Brain pericyte (primary cell): ENCODE measurements at regions not wholly inside any gene's neighbourhood (a gene's known extent, or its start where the extent isn't known, plus 50 kb on each side); places are given as distances from the start of the nearest gene placed in this dataset.
"Not testable (repeated sequence)": the region's sequence is repeated elsewhere in the genome, so short reads cannot be mapped to it uniquely, and the experiment has no call there.

Experiments used
- DNase-seq: peaks from one replicate; pipeline ENCODE4 v3.0.0-alpha.2; 2012; ENCODE audit warnings: low read depth, low spot score

DNA sequence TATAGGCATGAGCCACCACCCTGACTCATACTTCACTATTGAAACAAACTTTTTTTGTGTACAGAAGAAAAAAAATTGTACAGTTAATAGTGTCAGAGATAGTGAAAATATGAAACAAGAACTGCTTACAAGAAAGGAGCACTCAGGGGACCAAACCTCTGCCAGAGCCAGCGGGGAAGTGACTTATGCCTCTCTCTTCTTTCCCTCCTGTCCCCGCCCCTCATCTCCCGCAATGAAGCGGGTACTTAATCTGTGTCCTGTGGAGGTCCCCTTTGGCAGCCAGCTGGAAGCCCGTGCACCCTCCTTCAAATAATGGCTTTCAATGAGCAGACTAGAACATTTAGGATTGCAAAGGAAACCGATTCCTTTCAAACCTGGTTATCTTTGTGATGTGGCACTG is 51.5 kb downstream of the PPIAL4A start:
- not testable (repeated sequence) for DNase-seq

DNA sequence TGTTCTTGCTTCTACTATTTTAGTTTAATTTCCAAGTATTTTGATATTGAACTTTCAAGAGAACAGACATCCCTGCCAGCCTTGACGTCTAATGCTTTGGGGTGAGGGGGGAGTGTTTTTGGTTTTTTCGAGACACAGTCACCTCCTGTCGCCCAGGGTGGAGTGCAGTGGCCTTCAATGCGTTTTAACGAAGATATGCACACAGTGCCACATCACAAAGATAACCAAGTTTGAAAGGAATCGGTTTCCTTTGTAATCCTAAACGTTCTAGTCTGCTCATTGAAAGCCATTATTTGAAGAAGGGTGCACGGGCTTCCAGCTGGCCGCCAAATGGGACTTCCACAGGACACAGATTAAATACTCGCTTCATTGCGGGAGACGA is 52.3 kb downstream of the PPIAL4A start:
- not testable (repeated sequence) for DNase-seq

DNA sequence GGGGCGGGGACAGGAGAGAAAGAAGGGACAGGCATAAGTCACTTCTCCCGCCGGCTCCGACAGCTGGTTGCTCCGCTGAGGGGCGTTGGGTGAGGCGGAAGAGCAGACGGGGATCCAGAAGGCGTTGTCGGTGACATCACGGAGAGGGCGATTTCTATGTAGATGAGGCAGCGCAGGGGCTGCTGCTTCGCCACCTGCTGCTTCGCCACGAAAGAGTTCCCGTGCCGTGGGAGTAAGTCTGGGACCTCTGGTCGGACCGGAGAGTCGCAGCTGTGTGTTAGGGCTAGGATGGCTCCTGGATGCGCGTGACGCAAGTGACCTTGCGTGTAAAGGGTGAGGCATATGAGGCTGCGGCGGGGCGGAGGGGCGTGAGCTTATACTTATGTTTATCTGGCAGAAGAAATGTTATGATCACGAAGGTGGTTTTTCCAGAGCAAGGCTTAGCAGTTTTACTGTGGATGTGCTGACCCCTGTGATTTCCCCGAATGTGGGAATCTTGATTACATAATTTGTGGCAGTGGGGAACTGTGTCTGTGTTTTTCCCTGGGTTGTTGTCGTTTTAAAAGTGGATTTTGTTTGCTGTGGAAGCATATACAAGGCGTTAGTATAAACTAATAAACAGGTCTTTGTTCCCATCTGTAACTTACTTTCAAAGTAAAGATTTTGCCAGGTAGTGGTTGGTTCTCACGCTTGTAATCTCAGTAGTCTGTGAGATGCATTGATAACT is 52.8 kb downstream of the PPIAL4A start:
- peak; percentile 52 for DNase-seq

DNA sequence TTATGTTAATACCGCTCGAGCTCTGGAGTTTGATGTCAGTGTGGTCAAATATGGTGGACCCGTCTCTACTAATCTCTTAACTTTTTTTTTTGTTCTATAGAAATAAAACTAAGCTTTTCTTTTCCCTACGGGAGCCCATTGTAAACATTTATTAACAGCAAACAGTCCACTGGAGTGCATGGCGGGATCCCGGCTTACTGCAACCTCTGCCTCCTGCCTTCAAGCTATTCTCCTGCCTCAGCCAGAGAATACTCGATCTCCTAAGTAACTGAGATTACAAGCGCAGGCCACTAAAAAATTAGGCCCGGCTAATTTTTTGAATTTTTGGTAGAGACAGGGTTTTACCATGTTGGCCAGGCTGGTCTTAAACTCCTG is 53.4 kb downstream of the PPIAL4A start:
- not testable (repeated sequence) for DNase-seq

GRCh38 chr1:120944691-120945090 is 55.1 kb downstream of the PPIAL4A start:
- not testable (repeated sequence) for DNase-seq

GRCh38 chr1:120945122-120945521 is 55.6 kb downstream of the PPIAL4A start:
- not testable (repeated sequence) for DNase-seq

- DNase-seq = not testable (repeated sequence)
These were observed 57.5 kb downstream of the PPIAL4A start for GRCh38 chr1:120947114-120947513.

- not testable (repeated sequence) for DNase-seq
These were observed 60.2 kb downstream of the PPIAL4A start for GRCh38 chr1:120949724-120950123.

DNA sequence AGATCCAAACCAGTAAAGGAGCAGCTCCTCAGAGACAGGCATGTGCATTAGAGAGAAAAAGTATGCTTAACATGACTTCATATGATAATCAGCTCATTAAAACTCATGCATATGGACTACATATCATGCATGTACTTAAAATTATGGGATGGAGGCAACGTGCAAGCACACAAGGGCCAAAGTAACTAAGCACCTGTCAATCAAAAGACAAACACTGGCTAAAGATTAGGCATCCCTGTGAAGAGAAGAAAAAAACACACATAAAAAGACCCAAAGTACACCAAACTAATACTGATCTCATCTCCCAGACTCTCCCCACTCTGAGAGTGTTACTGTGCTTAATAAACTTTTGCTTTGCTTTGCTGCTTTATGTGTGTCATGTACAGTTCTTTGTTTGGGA is 61.1 kb downstream of the PPIAL4A start:
- DNase-seq = not testable (repeated sequence)

GRCh38 chr1:120951100-120951499 is 61.5 kb downstream of the PPIAL4A start:
- not testable (repeated sequence) for DNase-seq

- DNase-seq = not testable (repeated sequence)
These were observed 62.8 kb downstream of the PPIAL4A start for GRCh38 chr1:120952207-120952870.

GRCh38 chr1:120952871-120953265 is 63.3 kb downstream of the PPIAL4A start:
- DNase-seq = not testable (repeated sequence)

DNA sequence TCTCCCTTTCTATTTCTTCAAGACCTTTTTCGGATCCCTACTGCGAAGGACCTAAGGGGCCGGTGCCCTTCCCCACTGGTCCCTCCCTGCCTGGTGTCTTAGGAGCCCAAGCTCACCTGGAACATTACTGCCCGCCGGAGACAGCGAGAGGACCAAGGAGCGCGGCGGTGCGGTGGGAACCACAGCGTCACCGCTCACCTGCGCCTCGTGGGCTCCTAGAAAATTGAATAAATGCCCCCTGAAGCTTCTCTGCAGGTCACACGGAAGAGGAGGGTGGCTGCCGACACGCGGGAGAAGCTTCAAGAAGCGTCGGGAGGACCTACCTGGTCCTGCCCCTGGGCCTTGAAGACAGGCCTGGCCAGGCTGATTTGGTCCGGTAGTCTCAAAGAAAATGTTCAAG is 65.2 kb downstream of the PPIAL4A start:
- no peak for DNase-seq

DNA sequence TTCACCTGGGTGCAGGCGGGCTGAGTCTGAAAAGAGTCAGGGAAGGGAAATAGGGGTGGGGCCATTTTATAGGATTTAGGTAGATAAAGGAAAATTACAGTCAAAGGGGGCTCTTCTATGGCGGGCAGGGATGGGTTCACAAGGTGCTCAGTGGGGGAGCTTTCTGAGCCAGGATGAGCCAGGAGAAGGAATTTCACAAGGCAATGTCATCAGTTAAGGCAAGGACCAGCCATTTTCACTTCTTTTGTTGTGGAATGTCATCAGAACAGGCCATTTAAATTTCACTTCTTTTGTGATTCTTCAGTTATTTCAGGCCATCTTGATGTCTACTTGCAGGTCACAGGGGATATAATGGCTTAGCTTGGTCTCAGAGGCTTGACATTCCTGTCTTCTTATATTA is 66.4 kb downstream of the PPIAL4A start:
- DNase-seq = not testable (repeated sequence)

GRCh38 chr1:120966018-120966417 is 76.4 kb downstream of the PPIAL4A start:
- not testable (repeated sequence) for DNase-seq

DNA sequence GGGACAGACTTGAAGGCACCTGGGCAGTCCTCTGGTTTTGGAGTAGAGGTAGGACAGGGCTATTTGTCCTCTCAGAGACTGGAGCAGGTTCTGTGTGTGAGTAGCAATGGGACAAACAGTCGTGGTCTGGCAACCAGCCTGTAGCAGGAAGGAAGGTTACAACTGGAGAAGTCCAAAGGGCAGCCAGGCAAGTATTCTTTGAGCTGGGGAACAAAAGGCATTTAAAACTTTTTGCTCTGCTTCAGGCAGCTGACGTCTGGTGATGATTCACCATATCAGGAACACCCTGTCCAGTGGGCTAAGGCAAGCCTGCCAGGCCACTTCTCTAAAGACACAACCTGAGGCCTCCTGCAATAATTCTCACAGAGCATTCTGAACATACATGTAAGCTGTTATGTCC is 83.3 kb downstream of the PPIAL4A start:
- DNase-seq = not testable (repeated sequence)

DNA sequence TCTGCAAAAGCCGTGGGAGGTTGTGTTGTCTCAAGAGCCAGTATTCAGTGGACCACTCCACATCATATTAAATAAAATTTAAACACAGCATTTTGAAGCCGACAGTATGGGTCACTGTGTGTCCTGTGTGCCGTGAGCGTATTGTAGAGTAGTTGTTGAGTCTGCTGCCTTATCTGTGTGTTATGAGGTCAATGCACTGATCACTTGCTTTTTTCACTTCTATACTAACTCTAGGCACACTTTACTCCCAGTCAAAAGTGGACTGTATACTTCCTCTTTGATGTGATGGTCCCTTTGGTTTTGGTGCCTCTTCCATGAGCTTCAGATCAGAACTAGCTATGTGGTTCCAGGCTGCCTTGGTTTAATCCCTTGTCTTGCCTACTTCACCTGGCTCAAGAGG is 84.3 kb downstream of the PPIAL4A start:
- not testable (repeated sequence) for DNase-seq

DNA sequence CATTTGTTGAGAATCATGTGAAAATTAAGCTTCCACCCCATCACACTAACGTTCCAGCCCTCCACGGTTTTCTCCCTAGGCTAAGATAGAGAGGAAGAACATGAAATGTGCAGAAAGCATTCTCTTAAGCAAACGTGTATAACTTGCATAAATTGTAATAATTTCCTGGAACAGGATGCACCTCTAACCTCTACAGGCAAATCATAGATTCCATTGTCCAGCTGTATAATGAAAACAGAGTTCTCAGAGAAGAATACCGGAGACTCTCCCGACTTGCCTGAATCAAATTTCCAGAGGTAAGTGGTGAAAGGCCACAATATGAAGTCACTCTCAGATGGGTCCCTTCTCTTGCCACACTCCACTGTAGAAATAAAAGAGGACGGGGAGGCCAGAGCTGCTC is 87.7 kb downstream of the PPIAL4A start:
- not testable (repeated sequence) for DNase-seq

- DNase-seq = not testable (repeated sequence)
These were observed 92.0 kb downstream of the PPIAL4A start for GRCh38 chr1:120981489-120982094.

GRCh38 chr1:120994614-120995013 is 105.0 kb downstream of the PPIAL4A start:
- DNase-seq = not testable (repeated sequence)

DNA sequence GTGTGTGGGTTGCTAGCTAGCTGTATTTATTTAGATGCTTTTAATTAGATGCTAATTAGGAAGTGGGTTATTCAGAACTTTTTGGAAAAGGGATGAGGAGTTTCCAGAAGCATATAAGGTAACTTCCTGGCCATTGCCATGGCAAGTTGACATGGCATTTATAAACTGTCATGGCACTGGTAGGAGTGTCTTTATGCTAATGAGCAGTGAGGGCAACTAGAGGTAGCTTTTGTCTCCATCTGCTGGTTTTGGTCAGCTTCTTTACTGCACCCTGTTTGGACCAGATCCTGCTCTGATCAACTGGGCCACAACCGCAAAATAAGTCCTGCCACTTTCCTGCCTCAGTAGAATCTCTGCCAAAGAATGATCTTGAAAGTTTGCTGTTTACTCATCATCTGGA is 105.5 kb downstream of the PPIAL4A start:
- DNase-seq = not testable (repeated sequence)

GRCh38 chr1:121001090-121001726 is 111.6 kb downstream of the PPIAL4A start:
- DNase-seq = not testable (repeated sequence)
